Fibroblast of lung (primary cell): ENCODE measurements at regions not wholly inside any gene's neighbourhood (a gene's known extent, or its start where the extent isn't known, plus 50 kb on each side); places are given as distances from the start of the nearest gene placed in this dataset.

Experiments used
- DNase-seq, 2 donors: peaks; one replicate each; pipeline versions ENCODE4 v3.0.0 to v3.0.0-alpha.2; 2010; ENCODE audit warnings: low read depth in 2 of 2
- H2AFZ ChIP-seq: 2 replicates; pipeline ENCODE4 v1.5.1; 2012; ENCODE audit warnings: low read length, control low read depth, inconsistent platforms
- H3K27ac ChIP-seq: 2 replicates; pipeline ENCODE4 v1.5.1; 2011; ENCODE audit warnings: low read length, control low read depth; ENCODE audit not compliant: insufficient read depth
- H3K27me3 ChIP-seq: 2 replicates; pipeline ENCODE4 v1.5.1; 2011; ENCODE audit warnings: mild to moderate bottlenecking, low read length; ENCODE audit not compliant: control insufficient read depth, insufficient read depth
- H3K36me3 ChIP-seq: 2 replicates; pipeline ENCODE4 v1.5.1; 2011; ENCODE audit warnings: low read length; ENCODE audit not compliant: control insufficient read depth, insufficient read depth
- H3K4me1 ChIP-seq: 2 replicates; pipeline ENCODE4 v1.5.1; 2011; ENCODE audit warnings: low read length; ENCODE audit not compliant: control insufficient read depth, insufficient read depth; ENCODE audit errors: extremely low read depth
- H3K4me2 ChIP-seq: 2 replicates; pipeline ENCODE4 v1.5.1; 2011; ENCODE audit warnings: low read length, control low read depth; ENCODE audit not compliant: insufficient read depth; ENCODE audit errors: extremely low read depth
- H3K4me3 ChIP-seq, 4 experiments: fragments of 200-600 bp in 1 of 4; sonication (generic) in 1 of 4; replicated peaks in 1 of 4; 2 replicates each; pipeline ENCODE4 v1.5.1; 2011 to 2016; ENCODE audit warnings: low read length in 4 of 4, low read depth in 3 of 4, mild to moderate bottlenecking in 3 of 4, control low read depth in 2 of 4, inconsistent platforms in 1 of 4, mixed read lengths in 1 of 4; ENCODE audit not compliant: insufficient read depth in 1 of 4; ENCODE audit errors: control extremely low read depth in 1 of 4
- H3K79me2 ChIP-seq: 2 replicates; pipeline ENCODE4 v1.5.1; 2012; ENCODE audit warnings: mild to moderate bottlenecking, low read length, inconsistent platforms; ENCODE audit not compliant: control insufficient read depth, insufficient read depth
- H3K9ac ChIP-seq: 2 replicates; pipeline ENCODE4 v1.5.1; 2011; ENCODE audit warnings: mild to moderate bottlenecking, low read length, control low read depth; ENCODE audit not compliant: insufficient read depth
- H3K9me3 ChIP-seq: 2 replicates; pipeline ENCODE4 v1.5.1; 2012; ENCODE audit warnings: low read depth, low read length; ENCODE audit not compliant: control insufficient read depth, insufficient read depth
- H4K20me1 ChIP-seq: 2 replicates; pipeline ENCODE4 v1.5.1; 2011; ENCODE audit warnings: low read length; ENCODE audit not compliant: control insufficient read depth, insufficient read depth; ENCODE audit errors: extremely low read depth
- CTCF ChIP-seq, 2 donors: IDR thresholded peaks in 1 of 2; conservative IDR thresholded peaks in 1 of 2; 1 replicate in 1 of 2; 2 replicates in 1 of 2; pipeline ENCODE4 v1.5.1; 2011 to 2012; ENCODE audit warnings: low read length in 2 of 2, control low read depth in 1 of 2, inconsistent platforms in 1 of 2, low read depth in 1 of 2, mild to moderate bottlenecking in 1 of 2
- EZH2 ChIP-seq: IDR thresholded peaks from 2 replicates; pipeline ENCODE4 v1.5.1; 2012; ENCODE audit warnings: low read length, control low read depth, mild to moderate bottlenecking; ENCODE audit errors: missing control alignments

GRCh38 chr22:49566693-49567092 is 261.0 kb downstream of the BRD1 start:
- no peak overlapping the region for H3K9ac ChIP-seq
- TF ChIP-seq EZH2 (no peak), CTCF (conservative IDR thresholded peaks at IDR 0.05 in 1 of 2, IDR thresholded peaks at IDR 0.05 in 1 of 2; ENCODE audit: low read depth in 1 of 2, low read length in 2 of 2) (no peak)

GRCh38 chr22:49566141-49566541 is 261.5 kb downstream of the BRD1 start:
- Histone ChIP-seq H4K20me1 (no peaks in the 10 kb centered on the region), H3K4me3 (no peak overlapping the region), H3K79me2 (no peaks in the 10 kb centered on the region), H2AFZ (no peak overlapping the region), H3K27me3 (no peaks in the 10 kb centered on the region), H3K27ac (no peak overlapping the region), H3K36me3 (no peaks in the 10 kb centered on the region), H3K9ac (no peak overlapping the region), H3K9me3 (peaks cover 2% of the 10 kb centered on the region), H3K4me1 (no peaks in the 10 kb centered on the region), H3K4me2 (no peak overlapping the region)
- no peak for DNase-seq
- no peak for TF ChIP-seq CTCF (conservative IDR thresholded peaks at IDR 0.05 in 1 of 2, IDR thresholded peaks at IDR 0.05 in 1 of 2; ENCODE audit: low read depth in 1 of 2, low read length in 2 of 2)
- TF ChIP-seq EZH2 = no peak

More at GRCh38 chr22:49566693-49567092, 261.0 kb downstream of the BRD1 start:
- Histone ChIP-seq H3K4me3 (no peak overlapping the region), H3K36me3 (no peaks in the 10 kb centered on the region), H3K4me1 (no peaks in the 10 kb centered on the region), H3K79me2 (no peaks in the 10 kb centered on the region), H4K20me1 (no peaks in the 10 kb centered on the region), H3K27me3 (no peaks in the 10 kb centered on the region), H3K9me3 (peaks cover 2% of the 10 kb centered on the region), H3K27ac (no peak overlapping the region), H3K4me2 (no peak overlapping the region), H2AFZ (no peak overlapping the region)
- DNase-seq = no peak

DNA sequence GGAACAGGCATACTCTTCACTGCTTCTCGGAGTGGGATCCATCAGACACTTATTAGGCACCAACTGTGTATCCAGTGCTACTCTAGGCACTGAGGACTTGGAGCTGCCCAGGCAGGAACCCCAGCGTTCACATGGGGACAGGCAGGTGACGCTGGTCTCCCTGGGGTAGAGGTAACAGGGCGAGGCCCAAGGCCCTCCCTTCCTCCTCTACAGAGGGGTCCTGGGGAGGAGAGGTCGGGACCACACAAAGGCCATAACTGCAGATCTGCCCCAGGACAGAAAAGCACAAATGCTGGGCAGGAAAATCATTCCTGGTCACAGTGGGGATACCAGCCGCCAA is 262.2 kb downstream of the BRD1 start:
- H4K20me1 ChIP-seq = no peaks in the 10 kb centered on the region
- no peaks in the 10 kb centered on the region for H3K36me3 ChIP-seq
- no peak overlapping the region for H2AFZ ChIP-seq
- no peak overlapping the region for H3K4me2 ChIP-seq
- H3K79me2 ChIP-seq = no peaks in the 10 kb centered on the region
- H3K4me3 ChIP-seq = no peak overlapping the region
- no peak overlapping the region for H3K27ac ChIP-seq
- H3K9ac ChIP-seq = no peak overlapping the region
- peaks cover 2% of the 10 kb centered on the region for H3K9me3 ChIP-seq
- no peaks in the 10 kb centered on the region for H3K4me1 ChIP-seq
- DNase-seq = no peak
- TF ChIP-seq CTCF (conservative IDR thresholded peaks at IDR 0.05 in 1 of 2, IDR thresholded peaks at IDR 0.05 in 1 of 2; ENCODE audit: low read depth in 1 of 2, low read length in 2 of 2) = no peak
- no peak for TF ChIP-seq EZH2
- no peaks in the 10 kb centered on the region for H3K27me3 ChIP-seq
